ENCODE measurements at regions not wholly inside any gene's neighbourhood (a gene's known extent, or its start where the extent isn't known, plus 50 kb on each side); places are given as distances from the start of the nearest gene placed in this dataset.

GRCh38 chrX:96376266-96376665 is 308.4 kb upstream of the DIAPH2 start:
- TF ChIP-seq EZH2 (IDR thresholded peaks at IDR 0.05; ENCODE audit: borderline replicate concordance) = no peak
- TF ChIP-seq CTCF (IDR thresholded peaks at IDR 0.05; ENCODE audit: poor library complexity) = no peak
- no peak for TF ChIP-seq EZH2phosphoT487 (IDR thresholded peaks at IDR 0.05; ENCODE audit: low read depth, severe bottlenecking, unreplicated experiment)
